ENCODE measurements at regions not wholly inside any gene's neighbourhood (a gene's known extent, or its start where the extent isn't known, plus 50 kb on each side); places are given as distances from the start of the nearest gene placed in this dataset.

DNA sequence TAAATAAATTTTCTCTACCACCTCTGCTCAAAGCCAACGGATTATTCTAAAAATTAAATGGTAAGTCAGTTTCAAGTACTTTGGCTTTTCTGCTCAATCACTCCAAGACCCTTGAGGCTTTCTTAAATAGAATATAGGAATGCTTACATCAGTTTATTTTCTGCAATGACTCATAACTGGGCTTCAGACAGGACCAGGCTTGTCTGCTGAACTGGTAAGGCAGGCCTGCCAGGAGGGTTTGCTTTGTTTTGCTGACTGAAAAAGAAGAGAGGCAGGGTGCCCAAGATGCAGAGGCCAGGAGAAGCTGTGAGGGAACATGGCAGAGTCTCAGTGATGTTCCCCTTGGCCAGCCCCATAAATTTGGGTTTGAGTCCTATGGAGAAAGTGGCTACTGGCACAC lies 60.3 kb upstream of the EPB41L4A start:
- TF ChIP-seq POLR2AphosphoS5 (IDR thresholded peaks at IDR 0.05): peak; percentile 51
- TF ChIP-seq, protein P1, sequence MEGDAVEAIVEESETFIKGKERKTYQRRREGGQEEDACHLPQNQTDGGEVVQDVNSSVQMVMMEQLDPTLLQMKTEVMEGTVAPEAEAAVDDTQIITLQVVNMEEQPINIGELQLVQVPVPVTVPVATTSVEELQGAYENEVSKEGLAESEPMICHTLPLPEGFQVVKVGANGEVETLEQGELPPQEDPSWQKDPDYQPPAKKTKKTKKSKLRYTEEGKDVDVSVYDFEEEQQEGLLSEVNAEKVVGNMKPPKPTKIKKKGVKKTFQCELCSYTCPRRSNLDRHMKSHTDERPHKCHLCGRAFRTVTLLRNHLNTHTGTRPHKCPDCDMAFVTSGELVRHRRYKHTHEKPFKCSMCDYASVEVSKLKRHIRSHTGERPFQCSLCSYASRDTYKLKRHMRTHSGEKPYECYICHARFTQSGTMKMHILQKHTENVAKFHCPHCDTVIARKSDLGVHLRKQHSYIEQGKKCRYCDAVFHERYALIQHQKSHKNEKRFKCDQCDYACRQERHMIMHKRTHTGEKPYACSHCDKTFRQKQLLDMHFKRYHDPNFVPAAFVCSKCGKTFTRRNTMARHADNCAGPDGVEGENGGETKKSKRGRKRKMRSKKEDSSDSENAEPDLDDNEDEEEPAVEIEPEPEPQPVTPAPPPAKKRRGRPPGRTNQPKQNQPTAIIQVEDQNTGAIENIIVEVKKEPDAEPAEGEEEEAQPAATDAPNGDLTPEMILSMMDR (IDR thresholded peaks at IDR 0.05): no peak

Data from prostate gland (tissue), 2 donors.